ENCODE measurements at regions not wholly inside any gene's neighbourhood (a gene's known extent, or its start where the extent isn't known, plus 50 kb on each side); places are given as distances from the start of the nearest gene placed in this dataset.
"Not testable (repeated sequence)": the region's sequence is repeated elsewhere in the genome, so short reads cannot be mapped to it uniquely, and the experiment has no call there.

GRCh38 chr6:56904068-56904467 is 50.8 kb upstream of the BEND6 start:
- DNase-seq: no peak

- DNase-seq: no peak
Observed at GRCh38 chr6:56902641-56903464, 52.1 kb upstream of the BEND6 start.

DNA sequence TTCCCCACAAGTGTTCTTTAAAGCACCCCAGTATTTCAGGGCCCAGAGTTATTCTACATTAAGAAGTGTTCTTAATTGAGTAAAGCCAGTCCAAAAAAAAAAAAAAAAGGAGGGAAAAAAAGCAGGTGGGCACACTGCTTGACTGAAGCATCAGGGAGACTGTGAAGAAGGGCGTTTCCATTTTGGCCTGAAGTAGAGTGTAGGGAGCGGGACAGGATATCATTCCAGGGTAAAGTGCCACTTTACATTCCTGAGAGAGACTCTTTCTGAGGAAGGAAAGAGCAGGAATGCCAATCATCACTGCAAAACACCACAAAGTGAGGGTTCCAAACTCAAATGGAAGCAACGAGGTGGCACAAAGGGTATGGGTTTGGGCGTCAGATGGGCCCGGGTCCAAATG is 54.1 kb upstream of the BEND6 start:
- DNase-seq: no peak

GRCh38 chr6:56899753-56900152 is 55.2 kb upstream of the BEND6 start:
- DNase-seq: no peak

GRCh38 chr6:56899311-56899710 is 55.6 kb upstream of the BEND6 start:
- DNase-seq: no peak

DNA sequence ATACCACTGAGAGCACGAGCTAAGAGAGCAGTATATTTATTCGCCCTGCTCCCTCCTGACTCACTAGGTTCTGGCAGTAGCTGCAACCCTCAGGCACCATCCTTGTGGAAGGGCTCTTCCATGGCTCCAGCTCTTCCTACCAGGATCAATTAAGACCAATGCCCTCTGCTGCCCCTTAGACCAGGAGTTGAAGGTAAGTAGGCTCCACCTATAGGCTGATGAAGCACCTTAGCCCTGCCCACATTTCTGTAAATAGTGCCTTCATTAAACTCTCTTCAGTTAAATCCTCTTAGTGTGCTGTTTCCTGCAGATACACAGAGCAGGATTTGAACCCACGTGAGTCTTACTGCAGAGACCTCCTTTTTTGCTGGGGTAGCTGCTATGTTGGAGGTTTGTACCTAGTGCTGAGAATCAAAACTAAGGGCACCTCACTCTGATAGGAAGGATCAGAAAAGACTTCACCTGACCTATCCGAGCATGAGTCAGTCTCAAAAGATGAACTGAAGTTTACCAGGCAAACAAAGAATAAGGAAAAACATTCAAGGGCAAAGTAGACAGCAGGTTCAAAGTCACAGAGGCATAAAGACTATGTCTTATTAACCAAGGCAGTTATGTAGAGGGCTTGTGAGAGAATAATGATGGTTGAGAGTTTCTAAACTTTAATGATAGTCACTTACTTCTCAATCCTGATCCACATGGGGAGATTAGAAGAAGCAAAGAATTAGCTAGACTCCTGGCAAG is 56.9 kb upstream of the BEND6 start:
- no peak for DNase-seq

DNA sequence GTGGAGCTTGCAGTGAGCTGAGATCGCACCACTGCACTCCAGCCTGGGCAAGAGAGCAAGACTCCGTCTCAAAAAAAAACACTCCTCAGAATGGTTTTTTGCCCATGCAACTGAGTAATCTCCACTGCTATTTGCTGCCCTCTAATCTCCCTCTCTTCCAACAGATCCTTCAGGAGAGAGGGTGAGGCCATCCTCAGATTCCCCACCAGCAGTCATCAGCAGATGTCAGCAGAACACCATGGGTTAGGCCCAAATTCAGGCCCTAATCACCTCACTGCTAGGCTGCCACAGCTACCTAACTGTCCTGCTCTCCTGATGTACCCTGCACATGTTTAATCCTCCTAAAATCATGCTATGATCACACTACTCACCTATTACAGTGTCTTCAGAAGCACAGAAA is 63.2 kb upstream of the BEND6 start:
- no peak for DNase-seq

DNA sequence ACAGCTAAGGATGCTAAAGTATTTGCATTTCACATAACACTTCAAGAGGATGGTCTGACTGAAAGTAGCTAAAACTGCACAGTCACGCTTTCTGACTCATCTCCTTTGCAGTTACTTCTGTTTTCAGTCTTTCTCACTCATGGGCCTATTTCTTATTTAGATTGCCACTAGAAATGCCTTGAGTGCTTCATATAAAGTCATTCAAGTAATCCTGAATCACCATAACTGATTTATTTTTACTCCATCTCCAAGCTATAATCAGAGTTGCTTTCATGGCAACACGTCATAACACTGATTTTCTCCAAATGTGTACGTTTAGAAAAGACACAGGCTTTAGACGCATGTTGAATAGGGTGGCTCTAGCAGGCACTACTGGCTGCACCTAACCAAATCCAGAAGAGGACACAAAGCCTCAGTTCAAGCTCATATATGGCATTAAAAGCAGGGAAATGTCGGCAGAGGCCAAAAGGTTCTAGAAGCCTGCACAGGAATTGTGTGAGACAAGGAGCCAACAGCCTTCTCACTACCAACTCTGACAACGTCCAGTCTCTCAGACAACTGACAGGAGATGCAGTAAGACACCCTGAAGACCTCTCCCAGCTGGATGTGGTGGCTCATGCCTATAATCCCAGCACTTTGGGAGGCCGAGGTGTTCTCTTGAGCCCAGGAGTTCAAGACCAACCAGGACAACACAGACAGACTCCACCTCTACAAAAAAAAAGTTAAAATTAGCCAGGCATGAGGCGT is 64.1 kb upstream of the BEND6 start:
- DNase-seq: no peak

DNA sequence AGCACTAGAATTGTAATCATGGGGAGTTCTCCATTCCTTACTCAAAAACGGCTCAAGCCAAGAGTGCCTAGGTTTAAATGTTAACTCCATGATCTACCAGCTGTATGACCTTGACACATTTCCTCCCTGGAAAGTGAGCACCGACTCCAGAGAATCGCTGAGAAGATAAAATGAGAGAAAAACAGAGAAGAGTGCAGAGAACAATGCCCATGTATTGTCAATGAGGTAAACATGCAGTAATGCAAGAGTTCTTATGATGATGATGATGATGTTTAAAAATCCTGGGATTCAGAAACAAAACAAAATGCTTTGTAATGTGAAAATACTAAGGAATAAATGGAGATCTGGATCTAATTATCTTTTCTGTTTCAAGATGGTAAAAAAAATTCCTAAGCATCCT is 64.8 kb upstream of the BEND6 start:
- DNase-seq: no peak

DNA sequence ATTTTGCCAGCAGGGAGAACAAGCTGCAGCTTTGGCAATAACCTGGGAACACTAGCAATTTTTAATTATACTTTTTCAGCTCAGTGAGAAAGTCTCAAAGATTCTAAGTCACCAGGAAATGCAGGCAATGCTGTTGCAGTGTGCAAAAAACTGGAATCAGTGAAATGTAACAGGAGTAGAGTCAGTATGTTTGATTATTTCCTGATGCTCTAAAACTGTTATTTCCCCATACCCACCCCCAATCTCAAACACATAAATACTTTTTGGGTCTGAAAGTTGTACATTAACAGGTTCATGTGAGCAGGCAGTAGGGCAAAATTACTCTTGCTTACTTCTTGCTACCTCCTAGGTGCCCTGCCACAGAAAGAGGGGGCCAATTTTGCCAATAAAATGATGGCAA is 65.4 kb upstream of the BEND6 start:
- DNase-seq: no peak

GRCh38 chr6:56888687-56889086 is 66.2 kb upstream of the BEND6 start:
- DNase-seq: no peak

- DNase-seq: no peak
Observed at GRCh38 chr6:56887086-56887485, 67.8 kb upstream of the BEND6 start.

DNA sequence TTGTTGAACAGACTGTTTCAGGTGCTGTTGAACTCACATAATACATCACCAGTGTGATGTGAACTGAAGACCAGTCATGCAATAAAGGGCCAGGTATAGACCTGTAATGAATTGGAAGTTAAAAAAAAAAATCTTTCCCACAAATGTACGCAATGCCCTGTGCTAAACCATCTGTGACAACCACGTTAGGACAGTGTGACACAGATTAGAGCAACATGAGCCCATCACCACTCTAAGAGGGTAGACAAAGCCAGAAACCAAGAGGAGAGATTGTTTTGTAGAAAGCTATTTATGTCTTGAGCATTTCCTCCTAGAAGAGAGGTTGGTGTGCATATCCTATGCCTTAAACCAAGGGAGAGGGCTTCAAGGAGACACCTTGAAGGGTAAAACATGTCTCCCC is 77.0 kb upstream of the BEND6 start:
- no peak for DNase-seq

DNA sequence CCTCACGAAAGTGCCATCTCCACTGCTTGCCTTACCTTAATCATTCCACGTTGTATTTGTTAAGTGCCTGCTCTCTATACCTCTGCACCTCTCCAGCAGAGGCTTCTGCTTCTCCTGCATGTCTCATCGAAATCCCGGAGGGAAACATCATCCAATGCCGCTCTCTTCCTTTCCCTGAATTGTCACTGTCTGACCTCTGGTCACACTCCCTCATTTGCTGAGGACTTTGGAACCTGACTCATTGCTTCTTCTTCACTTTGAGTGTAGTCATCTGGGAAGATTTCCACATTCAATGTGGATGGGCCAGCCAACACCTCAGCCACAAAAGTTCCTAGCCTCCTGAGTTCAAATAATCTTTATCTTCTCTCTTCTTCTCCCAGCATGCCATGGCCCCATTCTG is 78.9 kb upstream of the BEND6 start:
- DNase-seq: no peak

DNA sequence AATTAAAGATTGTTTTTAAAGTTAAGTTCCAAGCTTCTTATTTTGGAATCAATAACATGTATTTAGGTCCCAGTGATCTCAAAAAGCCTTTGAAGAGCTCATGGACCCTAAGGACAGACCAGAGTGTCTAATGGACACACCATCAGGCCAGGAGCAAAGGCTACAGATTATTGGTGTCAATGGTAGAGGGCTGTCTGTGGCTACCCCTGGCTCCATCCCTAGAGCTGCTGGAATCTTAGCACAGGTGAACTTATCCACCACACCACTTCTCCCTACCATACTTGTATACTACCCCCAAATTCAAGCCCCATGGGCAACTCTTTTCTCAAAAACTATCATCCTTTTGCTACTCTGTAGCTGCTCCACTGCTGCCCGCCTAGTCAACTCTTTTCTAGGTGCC is 79.4 kb upstream of the BEND6 start:
- DNase-seq: no peak

DNA sequence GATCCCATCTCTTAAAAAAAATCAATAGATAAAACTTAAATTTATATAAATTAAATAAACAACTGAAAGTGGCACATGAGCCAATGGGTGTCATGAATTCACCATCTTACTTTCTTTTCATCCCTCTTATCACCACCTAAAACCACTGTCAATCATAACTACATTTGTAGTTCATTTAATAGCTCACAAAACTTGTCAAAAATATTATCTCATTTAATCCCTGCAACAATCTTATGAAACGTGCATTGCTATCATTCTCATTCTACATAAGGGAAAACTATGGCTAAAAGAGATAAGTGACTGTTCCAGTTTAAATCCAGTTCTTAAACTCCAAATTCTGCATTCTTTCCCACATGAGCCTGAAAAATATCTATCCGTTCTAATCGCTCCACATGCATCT is 80.6 kb upstream of the BEND6 start:
- DNase-seq: no peak

DNA sequence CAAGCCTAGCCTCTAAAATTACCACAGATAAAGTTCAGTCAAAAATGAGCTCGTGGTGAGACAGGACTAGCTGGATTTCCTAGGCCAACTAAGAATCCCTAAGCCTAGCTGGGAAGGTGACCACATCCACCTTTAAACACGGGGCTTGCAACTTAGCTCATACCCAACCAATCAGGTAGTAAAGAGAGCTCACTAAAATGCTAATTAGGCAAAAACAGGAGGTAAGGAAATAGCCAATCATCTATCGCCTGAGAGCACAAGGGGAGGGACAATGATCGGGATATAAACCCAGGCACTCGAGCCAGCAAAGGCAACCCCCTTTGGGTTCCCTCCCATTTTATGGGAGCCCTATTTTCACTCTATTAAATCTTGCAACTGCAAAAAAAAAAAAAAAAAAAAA is 84.9 kb upstream of the BEND6 start:
- DNase-seq: not testable (repeated sequence)

GRCh38 chr6:56869346-56869745 is 85.6 kb upstream of the BEND6 start:
- no peak for DNase-seq

- DNase-seq: no peak
Observed at GRCh38 chr6:56868687-56869086, 86.2 kb upstream of the BEND6 start.

DNA sequence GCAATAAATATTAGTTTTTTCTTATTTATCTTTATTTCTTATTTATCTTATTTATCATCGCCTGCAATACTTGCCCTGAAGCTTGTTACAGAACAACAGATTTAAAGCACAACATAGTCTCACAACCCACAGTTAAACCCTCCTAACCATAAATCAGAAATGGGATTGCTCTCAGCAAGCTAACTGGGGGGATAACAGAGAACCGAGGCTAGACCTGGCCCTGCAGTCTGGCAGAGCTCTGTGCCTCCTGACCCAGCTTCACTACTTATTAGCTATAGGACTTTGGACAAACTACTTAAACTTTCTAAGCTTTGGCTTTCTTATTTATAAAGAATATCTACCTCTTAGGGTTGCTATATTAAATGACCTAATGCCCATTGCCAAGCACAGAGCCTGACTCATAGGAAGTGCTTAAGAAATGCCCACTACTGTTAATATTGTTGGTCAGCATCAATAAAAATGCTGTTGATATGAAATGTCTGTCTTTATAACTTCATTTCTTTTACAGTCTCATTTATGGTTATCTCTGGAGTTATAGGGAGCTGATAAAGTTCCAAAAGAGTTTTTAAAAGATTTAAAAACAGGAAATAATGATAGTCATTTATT is 87.9 kb upstream of the BEND6 start:
- no peak for DNase-seq

DNA sequence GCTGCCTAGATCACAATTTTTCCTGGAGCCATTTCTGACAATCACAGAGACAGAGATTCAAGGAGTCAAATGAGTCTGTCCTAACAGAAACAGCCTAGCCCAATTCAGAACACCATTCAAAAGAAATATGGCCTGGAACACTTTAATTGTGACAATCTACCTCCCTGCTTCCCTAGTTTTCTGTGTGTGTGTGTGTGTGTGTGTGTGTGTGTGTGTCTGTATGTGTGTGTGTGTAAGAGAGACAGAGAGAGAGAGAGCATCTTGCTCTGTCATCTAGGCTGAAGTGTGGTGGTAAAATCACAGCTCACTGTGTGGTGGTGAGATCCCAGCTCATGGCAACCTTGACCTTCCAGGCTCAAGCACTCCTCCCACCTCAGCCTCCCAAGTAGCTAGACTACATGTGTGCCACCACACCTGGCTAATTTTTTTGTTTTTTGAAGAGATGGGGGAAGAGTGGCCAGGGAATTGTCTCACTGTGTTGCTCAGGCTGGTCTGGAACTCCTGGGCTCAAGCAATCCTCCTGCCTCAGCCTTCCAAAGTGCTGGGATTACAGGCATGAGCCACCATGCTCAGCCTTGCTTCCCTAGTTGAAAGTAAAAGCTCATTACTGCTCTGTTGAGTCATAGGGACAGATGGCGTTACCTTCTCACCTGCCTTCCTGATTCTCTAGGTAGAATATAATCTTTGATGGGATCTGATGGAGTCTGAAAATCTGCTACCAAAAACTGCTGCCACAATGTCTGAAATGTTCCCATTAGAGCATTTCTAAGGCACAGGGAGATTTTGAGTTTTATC is 89.6 kb upstream of the BEND6 start:
- DNase-seq: no peak

GRCh38 chr6:56864171-56864616 is 90.7 kb upstream of the BEND6 start:
- no peak for DNase-seq

GRCh38 chr6:56863366-56863765 is 91.5 kb upstream of the BEND6 start:
- DNase-seq: no peak
